PC-9 (cell line): ENCODE measurements at regions not wholly inside any gene's neighbourhood (a gene's known extent, or its start where the extent isn't known, plus 50 kb on each side); places are given as distances from the start of the nearest gene placed in this dataset.

Experiments
- CTCF ChIP-seq: fragments of 200-600 bp; sonication (generic); conservative IDR thresholded peaks from 2 replicates; pipeline ENCODE4 v1.6.1; 2017; ENCODE audit warnings: mixed run types, antibody characterized with exemption, mild to moderate bottlenecking, moderate library complexity
- EZH2 ChIP-seq: fragments of 200-600 bp; sonication (generic); IDR thresholded peaks from 2 replicates; pipeline ENCODE4 v1.8.0; 2017; ENCODE audit warnings: antibody characterized with exemption, low read depth

GRCh38 chr11:42054351-42054900 is 595.0 kb upstream of the LRRC4C start:
- TF ChIP-seq EZH2: no peak
- TF ChIP-seq CTCF: no peak
